ENCODE measurements at regions not wholly inside any gene's neighbourhood (a gene's known extent, or its start where the extent isn't known, plus 50 kb on each side); places are given as distances from the start of the nearest gene placed in this dataset.
A peak's percentile ranks its signal among the peaks of the same experiment; 100 is the strongest.

DNA sequence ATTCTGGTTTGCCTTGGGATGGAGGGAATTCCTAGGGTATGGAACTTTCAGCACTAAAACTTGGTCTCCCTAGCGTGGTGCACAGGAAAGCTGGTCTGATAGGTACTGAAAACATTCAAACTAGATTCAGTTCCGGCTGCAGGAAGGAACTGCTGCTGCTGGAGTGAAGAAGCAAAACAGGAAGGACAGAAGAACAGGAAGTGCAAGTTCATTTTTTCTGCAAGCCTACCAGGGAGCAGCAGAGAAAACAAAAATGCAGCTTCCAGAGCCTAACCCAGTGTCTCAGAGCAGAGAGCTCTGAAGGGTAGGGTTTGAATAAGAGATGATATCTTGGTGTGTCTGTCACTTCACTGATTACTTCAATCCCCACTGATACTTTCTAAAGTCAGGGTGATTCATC is 165.2 kb downstream of the VRK1 start:
- peaks cover 19% of the 10 kb centered on the region for H3K9me3 Mint-ChIP-seq
- CTCF ChIA-PET: no interaction called here
- intact Hi-C loops (cut with micrococcal nuclease): no loop called here
- no peak for DNase-seq
- H3K36me3 Mint-ChIP-seq (ENCODE audit: low read depth): peaks cover 11% of the 10 kb centered on the region
- H3K4me1 Mint-ChIP-seq: peaks cover 56% of the 10 kb centered on the region
- no peaks in the 10 kb centered on the region for H3K27me3 Mint-ChIP-seq
- TF ChIP-seq, protein P1, sequence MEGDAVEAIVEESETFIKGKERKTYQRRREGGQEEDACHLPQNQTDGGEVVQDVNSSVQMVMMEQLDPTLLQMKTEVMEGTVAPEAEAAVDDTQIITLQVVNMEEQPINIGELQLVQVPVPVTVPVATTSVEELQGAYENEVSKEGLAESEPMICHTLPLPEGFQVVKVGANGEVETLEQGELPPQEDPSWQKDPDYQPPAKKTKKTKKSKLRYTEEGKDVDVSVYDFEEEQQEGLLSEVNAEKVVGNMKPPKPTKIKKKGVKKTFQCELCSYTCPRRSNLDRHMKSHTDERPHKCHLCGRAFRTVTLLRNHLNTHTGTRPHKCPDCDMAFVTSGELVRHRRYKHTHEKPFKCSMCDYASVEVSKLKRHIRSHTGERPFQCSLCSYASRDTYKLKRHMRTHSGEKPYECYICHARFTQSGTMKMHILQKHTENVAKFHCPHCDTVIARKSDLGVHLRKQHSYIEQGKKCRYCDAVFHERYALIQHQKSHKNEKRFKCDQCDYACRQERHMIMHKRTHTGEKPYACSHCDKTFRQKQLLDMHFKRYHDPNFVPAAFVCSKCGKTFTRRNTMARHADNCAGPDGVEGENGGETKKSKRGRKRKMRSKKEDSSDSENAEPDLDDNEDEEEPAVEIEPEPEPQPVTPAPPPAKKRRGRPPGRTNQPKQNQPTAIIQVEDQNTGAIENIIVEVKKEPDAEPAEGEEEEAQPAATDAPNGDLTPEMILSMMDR (IDR thresholded peaks at IDR 0.05): no peak
- peak overlapping the region; percentile 89 for H3K27ac Mint-ChIP-seq
- peak; percentile 64 for ATAC-seq (ENCODE audit: low read depth)
- H3K4me3 Mint-ChIP-seq: peak overlapping the region; percentile 63
- POLR2A ChIA-PET: no interaction called here

DNA sequence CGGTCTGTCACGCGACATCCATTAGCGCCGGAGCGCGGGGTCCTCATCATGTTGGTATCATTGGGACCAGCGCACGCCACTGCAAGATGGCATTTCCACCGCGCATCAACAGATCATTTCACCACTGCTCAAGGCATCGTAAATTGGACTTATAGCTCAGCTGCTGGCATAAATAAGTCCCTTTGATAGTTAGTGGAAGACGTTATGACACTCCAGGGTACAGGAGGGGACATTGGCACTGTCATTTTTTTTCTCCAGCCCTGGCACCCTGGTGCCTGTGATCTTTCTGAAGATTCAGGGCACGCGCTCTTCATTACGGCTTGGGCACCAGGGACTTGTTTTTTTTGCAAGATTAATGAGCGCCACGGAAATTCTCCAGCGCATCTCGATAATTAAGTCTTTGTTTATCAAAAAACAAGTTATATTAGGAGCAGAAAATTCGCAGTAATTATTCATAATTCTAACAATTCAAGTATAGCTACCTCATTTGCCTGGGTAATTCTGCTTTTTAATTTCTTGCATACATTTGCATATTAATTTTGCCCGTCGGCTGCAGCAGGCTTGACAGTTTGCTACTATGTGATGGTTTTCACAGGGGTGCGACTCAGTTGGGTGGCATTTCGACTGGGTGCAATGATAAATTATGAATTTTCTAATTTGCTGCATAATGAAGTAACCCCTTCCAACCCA is 167.7 kb downstream of the VRK1 start:
- ChIA-PET POLR2A (no interaction called here), CTCF (no interaction called here)
- peaks cover 56% of the 10 kb centered on the region for H3K4me1 Mint-ChIP-seq
- peaks cover 13% of the 10 kb centered on the region for H3K36me3 Mint-ChIP-seq (ENCODE audit: low read depth)
- TF ChIP-seq, protein P1 (IDR thresholded peaks at IDR 0.05): no peak
- intact Hi-C loops (cut with micrococcal nuclease): no loop called here
- ATAC-seq (ENCODE audit: low read depth) (no peak), DNase-seq (no peak)
- H3K27me3 Mint-ChIP-seq: no peaks in the 10 kb centered on the region
- H3K27ac Mint-ChIP-seq: no peak overlapping the region
- H3K4me3 Mint-ChIP-seq: no peak overlapping the region
- peaks cover 23% of the 10 kb centered on the region for H3K9me3 Mint-ChIP-seq

DNA sequence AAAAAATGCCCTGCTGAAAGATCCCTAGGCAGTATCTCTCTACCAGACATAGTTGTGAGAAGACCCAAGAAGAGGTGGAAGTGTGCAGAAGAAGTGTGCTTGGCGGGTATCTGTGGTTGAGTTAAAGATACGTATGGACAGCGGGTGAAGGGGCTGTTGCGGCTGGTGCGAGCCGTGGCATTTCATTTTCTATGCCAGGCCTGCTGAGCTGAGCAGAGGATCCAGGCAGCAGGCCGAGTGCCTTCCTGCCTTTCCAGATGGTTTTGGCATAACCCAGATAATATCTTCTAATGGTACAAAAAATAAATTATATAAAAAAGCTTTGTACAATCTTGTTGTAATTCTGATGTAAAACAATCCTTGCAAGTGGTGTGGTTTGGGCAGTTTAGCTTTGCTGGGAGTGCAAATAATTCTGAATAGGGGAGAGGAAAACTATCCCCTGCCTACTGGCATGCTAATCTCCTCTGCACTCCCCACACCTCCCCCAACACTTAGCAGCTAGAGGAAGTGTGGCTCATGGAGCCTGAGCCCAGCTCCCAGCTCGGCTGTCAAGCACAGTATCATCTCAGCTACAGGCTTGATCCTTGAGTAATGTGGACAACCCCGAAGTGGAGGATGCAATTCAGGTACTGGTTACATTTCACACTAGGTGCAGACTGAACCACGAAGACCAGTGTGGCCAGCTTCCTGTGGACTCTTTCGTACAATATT is 168.9 kb downstream of the VRK1 start:
- ATAC-seq (ENCODE audit: low read depth): no peak
- Mint-ChIP-seq H3K4me1 (peaks cover 46% of the 10 kb centered on the region), H3K36me3 (ENCODE audit: low read depth) (peaks cover 12% of the 10 kb centered on the region), H3K27me3 (no peaks in the 10 kb centered on the region), H3K9me3 (peaks cover 15% of the 10 kb centered on the region), H3K27ac (no peak overlapping the region), H3K4me3 (no peak overlapping the region)
- no peak for DNase-seq
- ChIA-PET CTCF (no interaction called here), POLR2A (no interaction called here)
- intact Hi-C loops (cut with micrococcal nuclease): no loop called here
- TF ChIP-seq, protein P1 (IDR thresholded peaks at IDR 0.05): no peak

DNA sequence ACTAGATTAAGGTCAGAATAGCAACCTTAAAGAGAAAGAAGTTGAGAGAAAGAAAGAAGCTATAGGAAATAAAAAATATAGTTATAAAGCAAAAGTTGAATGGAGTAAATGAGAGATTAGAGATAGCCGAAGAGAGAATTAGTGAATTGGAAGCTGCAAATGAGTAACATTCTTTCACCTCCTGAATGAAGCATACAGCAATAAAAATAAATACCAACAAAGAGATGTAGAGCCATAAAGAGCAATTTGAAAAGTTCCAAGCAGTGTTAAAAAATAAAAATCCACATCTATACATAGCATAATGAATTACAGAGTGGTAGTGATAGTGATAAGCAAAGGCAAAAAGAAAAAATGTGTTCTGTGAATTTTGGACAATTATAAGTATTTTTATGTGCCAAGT is 177.9 kb downstream of the VRK1 start:
- CTCF ChIA-PET: no interaction called here
- Mint-ChIP-seq H3K36me3 (ENCODE audit: low read depth) (peaks cover 10% of the 10 kb centered on the region), H3K27me3 (peaks cover 15% of the 10 kb centered on the region), H3K4me1 (no peaks in the 10 kb centered on the region), H3K27ac (no peak overlapping the region), H3K4me3 (no peak overlapping the region), H3K9me3 (peaks cover 21% of the 10 kb centered on the region)
- DNase-seq (no peak), ATAC-seq (ENCODE audit: low read depth) (no peak)
- intact Hi-C loops (cut with micrococcal nuclease): no loop called here
- POLR2A ChIA-PET: no interaction called here
- TF ChIP-seq, protein P1 (IDR thresholded peaks at IDR 0.05): no peak

DNA sequence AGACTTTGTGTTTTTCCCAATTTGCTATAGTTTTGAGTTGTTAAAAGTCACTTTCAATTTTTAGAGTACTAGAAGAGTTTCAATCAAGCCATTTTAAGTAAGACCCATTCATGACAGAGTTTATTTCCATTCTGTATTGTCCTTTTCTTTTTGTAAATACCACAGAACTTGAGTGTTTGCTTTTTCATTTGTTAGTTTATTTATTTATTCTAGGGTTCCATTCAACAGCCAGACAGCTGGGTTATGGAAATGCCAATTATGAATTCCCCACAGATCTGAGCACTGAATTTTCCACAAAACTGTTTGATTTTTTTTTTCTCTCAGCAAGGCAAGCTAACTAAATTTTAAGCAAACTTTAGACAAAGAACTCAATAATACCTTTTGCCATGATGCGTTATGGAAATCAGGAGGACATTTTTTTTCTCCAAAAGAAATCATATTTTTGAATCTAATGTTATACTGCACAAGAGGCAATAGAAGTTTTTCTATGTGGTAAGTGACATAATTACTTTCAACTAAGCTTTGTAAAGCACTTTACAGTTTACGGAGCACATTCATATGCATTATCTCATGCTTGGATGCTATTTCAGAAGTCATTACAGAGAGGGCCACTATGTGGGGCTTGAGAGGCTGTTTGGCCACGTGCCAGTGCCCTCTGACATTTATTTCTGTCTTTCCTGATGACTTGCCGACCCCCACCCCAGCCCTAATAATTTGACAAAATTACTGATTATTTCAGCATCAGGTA is 181.5 kb downstream of the VRK1 start:
- peaks cover 13% of the 10 kb centered on the region for H3K9me3 Mint-ChIP-seq
- H3K4me3 Mint-ChIP-seq: no peak overlapping the region
- H3K36me3 Mint-ChIP-seq (ENCODE audit: low read depth): peaks cover 7% of the 10 kb centered on the region
- intact Hi-C loops (cut with micrococcal nuclease): no loop called here
- ATAC-seq (ENCODE audit: low read depth) (no peak), DNase-seq (no peak)
- CTCF ChIA-PET: no interaction called here
- TF ChIP-seq, protein P1 (IDR thresholded peaks at IDR 0.05): no peak
- H3K4me1 Mint-ChIP-seq: no peaks in the 10 kb centered on the region
- POLR2A ChIA-PET: no interaction called here
- H3K27ac Mint-ChIP-seq: no peak overlapping the region
- H3K27me3 Mint-ChIP-seq: peaks cover 19% of the 10 kb centered on the region

All from activated B cell treated with CpG ODN at 0.5 μM for 24 hours (primary cell).